Karpas-422 (cell line): ENCODE measurements at regions not wholly inside any gene's neighbourhood (a gene's known extent, or its start where the extent isn't known, plus 50 kb on each side); places are given as distances from the start of the nearest gene placed in this dataset.
"Not testable (repeated sequence)": the region's sequence is repeated elsewhere in the genome, so short reads cannot be mapped to it uniquely, and the experiment has no call there.

Source experiments
- DNase-seq: peaks from one replicate; pipeline ENCODE4 v3.0.0-alpha.2; 2015
- H2AFZ ChIP-seq: fragments of 200-600 bp; sonication (generic); 2 replicates; pipeline ENCODE4 v1.6.1; 2014; ENCODE audit warnings: antibody characterized with exemption, low read length, mixed read lengths
- H3K27ac ChIP-seq: fragments of 200-600 bp; sonication (generic); 2 replicates; pipeline ENCODE4 v1.5.1; 2014; ENCODE audit warnings: mild to moderate bottlenecking, low read length, moderate library complexity
- H3K27me3 ChIP-seq: fragments of 200-600 bp; sonication (generic); 2 replicates; pipeline ENCODE4 v1.6.1; 2014; ENCODE audit warnings: low read length, mixed read lengths
- H3K36me3 ChIP-seq: fragments of 200-600 bp; sonication (generic); 2 replicates; pipeline ENCODE4 v1.6.1; 2014; ENCODE audit warnings: low read length, mixed read lengths; ENCODE audit not compliant: insufficient read depth
- H3K4me1 ChIP-seq: fragments of 200-600 bp; sonication (generic); 2 replicates; pipeline ENCODE4 v1.6.1; 2014; ENCODE audit warnings: mild to moderate bottlenecking, low read length, mixed read lengths
- H3K4me2 ChIP-seq: fragments of 200-600 bp; sonication (generic); 2 replicates; pipeline ENCODE4 v1.6.1; 2014; ENCODE audit warnings: low read length, low read depth, mild to moderate bottlenecking; ENCODE audit not compliant: poor library complexity, severe bottlenecking
- H3K4me3 ChIP-seq: fragments of 200-600 bp; sonication (generic); 2 replicates; pipeline ENCODE4 v1.5.1; 2014; ENCODE audit warnings: mild to moderate bottlenecking, antibody characterized with exemption, low read length, mixed read lengths
- H3K79me2 ChIP-seq: fragments of 200-600 bp; sonication (generic); 2 replicates; pipeline ENCODE4 v1.6.1; 2014; ENCODE audit warnings: mild to moderate bottlenecking, low read length, mixed read lengths
- H3K9ac ChIP-seq: fragments of 200-600 bp; sonication (generic); 2 replicates; pipeline ENCODE4 v1.6.0; 2014; ENCODE audit warnings: low read length
- H3K9me2 ChIP-seq: fragments of 200-600 bp; sonication (generic), shearing (Covaris generic); replicated peaks from 2 replicates; pipeline ENCODE4 v1.6.0; 2014; ENCODE audit warnings: mild to moderate bottlenecking, low read length, moderate library complexity; ENCODE audit not compliant: insufficient read depth
- H3K9me3 ChIP-seq: fragments of 300-700, 200-600 bp; sonication (generic); 2 replicates; pipeline ENCODE4 v1.6.1; 2014; ENCODE audit warnings: low read length, mixed read lengths
- H4K20me1 ChIP-seq: fragments of 200-600 bp; sonication (generic); 2 replicates; pipeline ENCODE4 v1.6.1; 2014; ENCODE audit warnings: mild to moderate bottlenecking, antibody characterized with exemption, low read length, low read depth; ENCODE audit not compliant: insufficient read depth

- Histone ChIP-seq H3K4me2 (no peak overlapping the region), H3K9ac (no peak overlapping the region)
- no peak for DNase-seq
These were observed 103.9 kb upstream of the DNAH14 start for GRCh38 chr1:224825525-224826000.

GRCh38 chr1:224828691-224829090, 100.8 kb upstream of the DNAH14 start:
- H3K79me2 ChIP-seq, result no peaks in the 10 kb centered on the region

More at GRCh38 chr1:224825525-224826000, 103.9 kb upstream of the DNAH14 start:
- Histone ChIP-seq H3K36me3 (no peaks in the 10 kb centered on the region), H3K4me1 (no peaks in the 10 kb centered on the region), H3K9me2 (no peaks in the 10 kb centered on the region), H3K79me2 (no peaks in the 10 kb centered on the region), H4K20me1 (no peaks in the 10 kb centered on the region), H3K27ac (no peak overlapping the region), H2AFZ (no peak overlapping the region), H3K9me3 (no peaks in the 10 kb centered on the region), H3K27me3 (no peaks in the 10 kb centered on the region), H3K4me3 (no peak overlapping the region)

GRCh38 chr1:224831501-224831900, 98.0 kb upstream of the DNAH14 start:
- DNase-seq, result no peak
- Histone ChIP-seq H3K4me2 (no peak overlapping the region), H4K20me1 (no peaks in the 10 kb centered on the region), H2AFZ (no peak overlapping the region), H3K9me2 (no peaks in the 10 kb centered on the region; the same call in 1 of the 2 replicates), H3K4me3 (no peak overlapping the region), H3K9me3 (no peaks in the 10 kb centered on the region; the same call in 1 of the 2 replicates), H3K79me2 (no peaks in the 10 kb centered on the region), H3K27me3 (no peaks in the 10 kb centered on the region), H3K4me1 (no peaks in the 10 kb centered on the region), H3K36me3 (no peaks in the 10 kb centered on the region), H3K27ac (no peak overlapping the region), H3K9ac (no peak overlapping the region)

More at GRCh38 chr1:224828691-224829090, 100.8 kb upstream of the DNAH14 start:
- H3K9me3 ChIP-seq, result no peaks in the 10 kb centered on the region; the same call in 1 of the 2 replicates
- no peak overlapping the region for H3K4me3 ChIP-seq
- H3K9ac ChIP-seq, result no peak overlapping the region
- no peaks in the 10 kb centered on the region for H3K9me2 ChIP-seq
- no peaks in the 10 kb centered on the region for H3K36me3 ChIP-seq
- H3K4me1 ChIP-seq, result no peaks in the 10 kb centered on the region
- H4K20me1 ChIP-seq, result no peaks in the 10 kb centered on the region
- no peak overlapping the region for H3K4me2 ChIP-seq
- no peaks in the 10 kb centered on the region for H3K27me3 ChIP-seq
- no peak overlapping the region for H3K27ac ChIP-seq
- DNase-seq, result no peak
- no peak overlapping the region for H2AFZ ChIP-seq

DNA sequence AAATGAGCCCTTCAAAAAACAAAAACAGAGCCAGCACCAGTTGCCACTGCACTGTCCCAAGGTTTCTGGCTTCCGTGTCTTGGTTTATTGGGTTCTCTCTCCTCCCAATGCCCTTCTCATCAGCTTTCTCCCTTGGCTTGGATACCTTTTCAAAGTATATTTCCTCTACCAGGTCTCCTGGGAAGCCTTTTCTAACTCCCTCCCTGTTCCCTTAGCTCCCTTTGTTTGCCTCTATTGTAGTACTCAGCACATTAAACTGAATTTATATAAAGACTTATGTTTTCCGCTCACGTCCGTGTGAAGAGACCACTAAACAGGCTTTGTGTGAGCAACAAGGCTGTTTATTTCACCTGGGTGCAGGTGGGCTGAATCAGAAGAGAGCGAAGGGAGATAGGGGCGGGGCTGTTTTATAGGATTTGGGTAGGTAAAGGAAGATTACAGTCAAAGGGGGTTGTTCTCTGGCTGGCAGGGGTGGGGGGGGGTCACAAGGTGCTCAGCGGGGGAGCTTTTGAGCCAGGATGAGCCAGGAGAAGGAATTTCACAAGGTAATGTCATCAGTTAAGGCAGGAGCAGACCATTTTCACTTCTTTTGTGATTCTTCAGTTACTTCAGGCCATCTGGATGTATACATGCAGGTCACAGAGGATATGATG, 89.7 kb upstream of the DNAH14 start:
- not testable (repeated sequence) for H3K9ac ChIP-seq, H3K4me1 ChIP-seq, H4K20me1 ChIP-seq, H3K27me3 ChIP-seq, H3K4me2 ChIP-seq, H3K4me3 ChIP-seq, H3K79me2 ChIP-seq, H3K9me3 ChIP-seq, DNase-seq, H3K9me2 ChIP-seq, H3K27ac ChIP-seq, H3K36me3 ChIP-seq, H2AFZ ChIP-seq

GRCh38 chr1:224841803-224842202, 87.7 kb upstream of the DNAH14 start:
- not testable (repeated sequence) for DNase-seq, H3K4me2 ChIP-seq, H3K79me2 ChIP-seq, H2AFZ ChIP-seq, H3K27me3 ChIP-seq, H3K4me3 ChIP-seq, H3K9me3 ChIP-seq, H3K36me3 ChIP-seq, H3K27ac ChIP-seq, H3K4me1 ChIP-seq, H4K20me1 ChIP-seq, H3K9me2 ChIP-seq, H3K9ac ChIP-seq

DNA sequence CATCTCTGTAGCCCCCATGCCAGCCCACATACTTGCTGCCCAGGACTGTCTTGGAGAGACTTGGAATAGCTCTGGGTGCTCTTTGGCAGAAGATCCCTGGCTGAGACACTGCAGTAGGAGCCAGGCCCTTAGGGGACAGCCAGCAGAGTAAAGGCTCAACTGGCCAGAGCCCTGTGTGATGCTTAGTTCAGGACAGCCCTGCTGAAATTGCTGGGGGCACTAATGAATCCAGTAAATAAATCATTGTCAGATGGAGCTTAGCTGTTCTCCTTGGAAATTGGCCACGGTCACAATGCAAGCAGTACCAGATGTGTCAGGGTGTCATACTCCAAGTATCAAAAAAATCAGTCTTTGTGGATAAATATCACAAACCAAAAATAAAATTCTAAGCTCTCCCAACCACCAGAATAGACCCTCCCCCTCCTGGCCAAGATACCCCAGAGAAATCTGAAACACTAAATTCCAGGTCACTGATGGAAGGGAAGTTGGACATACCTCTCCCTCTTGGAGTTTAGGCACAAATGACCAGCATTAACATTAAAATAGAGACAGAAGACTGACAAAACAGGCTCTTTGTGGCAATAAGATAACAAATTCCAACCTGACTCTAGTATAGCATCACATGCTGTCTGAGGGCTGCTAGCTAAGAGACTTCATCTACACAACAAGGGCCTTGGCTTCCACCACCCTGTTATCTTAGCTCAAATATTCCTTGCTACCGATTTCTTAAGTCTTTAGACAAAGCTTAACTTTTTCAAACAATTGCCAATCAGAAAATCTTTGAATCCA, 83.2 kb upstream of the DNAH14 start:
- Histone ChIP-seq H3K4me3 (no peak overlapping the region), H3K4me1 (no peaks in the 10 kb centered on the region), H3K27me3 (no peaks in the 10 kb centered on the region), H3K9me2 (no peaks in the 10 kb centered on the region), H2AFZ (no peak overlapping the region), H3K27ac (no peak overlapping the region), H3K36me3 (no peaks in the 10 kb centered on the region), H4K20me1 (no peaks in the 10 kb centered on the region), H3K9me3 (no peaks in the 10 kb centered on the region), H3K9ac (no peak overlapping the region), H3K4me2 (no peak overlapping the region), H3K79me2 (no peaks in the 10 kb centered on the region)
- DNase-seq, result no peak

- H3K27ac ChIP-seq, result no peak overlapping the region
- no peak overlapping the region for H3K4me2 ChIP-seq
- no peaks in the 10 kb centered on the region for H4K20me1 ChIP-seq
These were observed 79.0 kb upstream of the DNAH14 start for GRCh38 chr1:224850446-224850845.

DNA sequence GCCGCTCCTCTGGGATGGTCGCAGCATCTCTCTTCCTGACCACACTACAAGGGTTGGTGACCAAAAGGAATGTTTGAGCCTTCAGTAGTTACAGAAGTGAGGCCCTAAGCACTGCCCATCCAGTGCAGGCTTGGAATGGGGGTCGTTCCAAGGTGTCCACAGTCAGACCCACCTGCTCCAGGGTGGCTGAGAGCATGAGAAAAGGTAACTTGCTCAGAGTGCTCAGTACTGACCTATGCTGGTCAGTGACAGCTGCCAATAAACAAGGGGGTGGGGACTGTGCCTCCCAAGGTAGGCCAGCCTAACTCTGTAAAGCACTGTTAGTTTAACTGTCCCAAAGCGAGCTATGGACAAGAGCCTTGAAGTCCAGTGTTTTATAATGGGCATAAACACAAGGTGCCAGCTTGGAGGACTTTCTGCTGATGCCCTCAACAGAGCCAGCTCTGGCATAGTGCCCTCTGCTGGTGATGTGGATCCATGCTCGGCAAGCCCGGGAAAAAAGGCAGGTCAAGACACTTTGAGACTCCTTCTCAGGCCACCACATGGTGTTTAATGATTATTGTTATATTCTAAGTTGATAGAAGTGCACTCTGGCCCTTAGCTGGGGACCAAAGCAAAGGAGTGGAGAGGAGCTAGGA, 78.1 kb upstream of the DNAH14 start:
- H2AFZ ChIP-seq, result no peak overlapping the region
- no peak overlapping the region for H3K27ac ChIP-seq
- DNase-seq, result peak; percentile 83
- H3K9ac ChIP-seq, result no peak overlapping the region
- no peaks in the 10 kb centered on the region for H4K20me1 ChIP-seq
- no peaks in the 10 kb centered on the region for H3K36me3 ChIP-seq
- H3K9me3 ChIP-seq, result no peaks in the 10 kb centered on the region
- no peaks in the 10 kb centered on the region for H3K9me2 ChIP-seq
- no peak overlapping the region for H3K4me2 ChIP-seq
- H3K79me2 ChIP-seq, result no peaks in the 10 kb centered on the region
- H3K27me3 ChIP-seq, result no peaks in the 10 kb centered on the region
- H3K4me3 ChIP-seq, result no peak overlapping the region
- no peaks in the 10 kb centered on the region for H3K4me1 ChIP-seq

More at GRCh38 chr1:224850446-224850845, 79.0 kb upstream of the DNAH14 start:
- Histone ChIP-seq H3K36me3 (no peaks in the 10 kb centered on the region), H3K9ac (no peak overlapping the region), H3K9me3 (no peaks in the 10 kb centered on the region), H3K4me1 (no peaks in the 10 kb centered on the region), H3K9me2 (no peaks in the 10 kb centered on the region), H3K27me3 (no peaks in the 10 kb centered on the region), H3K4me3 (no peak overlapping the region), H2AFZ (no peak overlapping the region), H3K79me2 (no peaks in the 10 kb centered on the region)
- DNase-seq, result no peak
